Hepatocyte (in vitro differentiated cells): ENCODE measurements at regions not wholly inside any gene's neighbourhood (a gene's known extent, or its start where the extent isn't known, plus 50 kb on each side); places are given as distances from the start of the nearest gene placed in this dataset.

Source experiments
- EZH2 ChIP-seq: fragments of 200-600 bp; sonication (generic); IDR thresholded peaks from 2 replicates; pipeline ENCODE4 v1.6.1; 2016; ENCODE audit warnings: antibody characterized with exemption, mild to moderate bottlenecking, borderline replicate concordance
- EZH2phosphoT487 ChIP-seq: fragments of 200-600 bp; sonication (generic); IDR thresholded peaks from one replicate; pipeline ENCODE4 v1.6.1; 2018; ENCODE audit warnings: antibody characterized with exemption, mild to moderate bottlenecking, low read depth, moderate library complexity; ENCODE audit not compliant: unreplicated experiment, severe bottlenecking
- TF ChIP-seq, protein P1 (sequence below): fragments of 200-600 bp; sonication (generic); IDR thresholded peaks from 2 replicates; pipeline ENCODE4 v1.5.1; 2016; ENCODE audit warnings: antibody characterized with exemption, mild to moderate bottlenecking; ENCODE audit not compliant: poor library complexity

DNA sequence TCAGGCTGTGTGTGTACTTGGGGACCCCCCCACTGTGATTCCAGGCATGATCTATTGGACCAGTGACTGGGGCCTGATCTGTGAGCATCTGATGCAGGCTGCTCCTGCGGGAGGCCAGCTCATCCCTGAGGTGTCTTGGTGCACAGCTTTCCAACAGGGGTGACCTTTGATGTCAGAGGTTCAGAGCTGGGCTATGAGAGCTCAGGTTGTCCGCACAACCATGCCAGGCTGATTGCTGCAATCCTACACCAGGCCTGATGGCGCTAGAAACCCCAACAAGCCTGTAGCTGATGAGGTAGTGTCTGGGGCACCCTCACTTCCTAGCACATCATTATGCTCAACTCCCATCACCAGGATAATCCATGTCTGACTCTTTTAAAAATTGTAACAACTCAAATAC is 56.1 kb upstream of the CACNA2D3 start:
- TF ChIP-seq, protein P1, sequence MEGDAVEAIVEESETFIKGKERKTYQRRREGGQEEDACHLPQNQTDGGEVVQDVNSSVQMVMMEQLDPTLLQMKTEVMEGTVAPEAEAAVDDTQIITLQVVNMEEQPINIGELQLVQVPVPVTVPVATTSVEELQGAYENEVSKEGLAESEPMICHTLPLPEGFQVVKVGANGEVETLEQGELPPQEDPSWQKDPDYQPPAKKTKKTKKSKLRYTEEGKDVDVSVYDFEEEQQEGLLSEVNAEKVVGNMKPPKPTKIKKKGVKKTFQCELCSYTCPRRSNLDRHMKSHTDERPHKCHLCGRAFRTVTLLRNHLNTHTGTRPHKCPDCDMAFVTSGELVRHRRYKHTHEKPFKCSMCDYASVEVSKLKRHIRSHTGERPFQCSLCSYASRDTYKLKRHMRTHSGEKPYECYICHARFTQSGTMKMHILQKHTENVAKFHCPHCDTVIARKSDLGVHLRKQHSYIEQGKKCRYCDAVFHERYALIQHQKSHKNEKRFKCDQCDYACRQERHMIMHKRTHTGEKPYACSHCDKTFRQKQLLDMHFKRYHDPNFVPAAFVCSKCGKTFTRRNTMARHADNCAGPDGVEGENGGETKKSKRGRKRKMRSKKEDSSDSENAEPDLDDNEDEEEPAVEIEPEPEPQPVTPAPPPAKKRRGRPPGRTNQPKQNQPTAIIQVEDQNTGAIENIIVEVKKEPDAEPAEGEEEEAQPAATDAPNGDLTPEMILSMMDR = no peak
- TF ChIP-seq EZH2phosphoT487 = no peak
- no peak for TF ChIP-seq EZH2
